ENCODE measurements at regions not wholly inside any gene's neighbourhood (a gene's known extent, or its start where the extent isn't known, plus 50 kb on each side); places are given as distances from the start of the nearest gene placed in this dataset.

- no peak for TF ChIP-seq SMC3 (IDR thresholded peaks at IDR 0.05; ENCODE audit: low read depth, low read length)
- TF ChIP-seq PBX3 (IDR thresholded peaks at IDR 0.05) = no peak
- TF ChIP-seq, protein P1, sequence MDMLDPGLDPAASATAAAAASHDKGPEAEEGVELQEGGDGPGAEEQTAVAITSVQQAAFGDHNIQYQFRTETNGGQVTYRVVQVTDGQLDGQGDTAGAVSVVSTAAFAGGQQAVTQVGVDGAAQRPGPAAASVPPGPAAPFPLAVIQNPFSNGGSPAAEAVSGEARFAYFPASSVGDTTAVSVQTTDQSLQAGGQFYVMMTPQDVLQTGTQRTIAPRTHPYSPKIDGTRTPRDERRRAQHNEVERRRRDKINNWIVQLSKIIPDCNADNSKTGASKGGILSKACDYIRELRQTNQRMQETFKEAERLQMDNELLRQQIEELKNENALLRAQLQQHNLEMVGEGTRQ (IDR thresholded peaks at IDR 0.05; ENCODE audit: borderline replicate concordance, low read depth, low read length) = no peak
Observed at GRCh38 chr15:91599261-91599660, 254.2 kb upstream of the SLCO3A1 start (continued).

GRCh38 chr15:91603384-91604080 lies 250.0 kb upstream of the SLCO3A1 start:
- H3K27ac ChIP-seq (ENCODE audit: low read depth in 2 of 2, low read length in 1 of 2) = no peak overlapping the region
- H3K9ac ChIP-seq = no peak overlapping the region
- no peak for TF ChIP-seq NRF1 (IDR thresholded peaks at IDR 0.05; ENCODE audit: low read depth, low read length)
- TF ChIP-seq, protein P2, sequence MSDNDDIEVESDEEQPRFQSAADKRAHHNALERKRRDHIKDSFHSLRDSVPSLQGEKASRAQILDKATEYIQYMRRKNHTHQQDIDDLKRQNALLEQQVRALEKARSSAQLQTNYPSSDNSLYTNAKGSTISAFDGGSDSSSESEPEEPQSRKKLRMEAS (IDR thresholded peaks at IDR 0.05; ENCODE audit: low read depth) = no peak
- TF ChIP-seq REST (IDR thresholded peaks at IDR 0.05; ENCODE audit: low read depth, low read length) = no peak
- no peak for TF ChIP-seq CTCF (IDR thresholded peaks at IDR 0.05)
- no peak for TF ChIP-seq GABPA (IDR thresholded peaks at IDR 0.05; ENCODE audit: low read depth)
- TF ChIP-seq SMC3 (IDR thresholded peaks at IDR 0.05; ENCODE audit: low read depth, low read length) = no peak
- TF ChIP-seq EZH2phosphoT487 (IDR thresholded peaks at IDR 0.05; ENCODE audit: borderline replicate concordance, low read depth) = no peak
- TF ChIP-seq EP300 (IDR thresholded peaks at IDR 0.05; ENCODE audit: borderline replicate concordance in 1 of 2, low read depth in 1 of 2, low read length in 1 of 2) = no peak
- no peak for TF ChIP-seq PBX3 (IDR thresholded peaks at IDR 0.05)
- TF ChIP-seq RCOR1 (IDR thresholded peaks at IDR 0.05; ENCODE audit: low read length) = no peak
- H2AFZ ChIP-seq (ENCODE audit: low read depth) = no peak overlapping the region
- no peak overlapping the region for H3K4me2 ChIP-seq
- CTCF ChIA-PET = interaction anchor here (1.3 to 1.8 kb wide), 3 partner anchors 23 to 103 kb away, joined by 3 to 4 read pairs (median 3); no protein-coding TSS in a partner anchor
- no peaks in the 10 kb centered on the region for H3K79me2 ChIP-seq (ENCODE audit: insufficient read depth)
- H4K20me1 ChIP-seq (ENCODE audit: insufficient read depth) = no peaks in the 10 kb centered on the region
- peaks cover 0 to 3% of the 10 kb centered on the region in 2 experiments; a peak in 1 of 4 replicates for H3K4me1 ChIP-seq (ENCODE audit: control insufficient read depth in 1 of 2, insufficient read depth in 2 of 2, low read depth in 1 of 2, low read length in 1 of 2)
- H3K9me3 ChIP-seq = no peaks in the 10 kb centered on the region
- no peaks in the 10 kb centered on the region for H3F3A ChIP-seq (replicated peaks; ENCODE audit: insufficient read depth)
- WGBS (ENCODE audit: low lambda C conversion rate) = 28% methylated on average over 4 of the region's 4 CpGs
- DNase-seq = no peak
- H3K4me3 ChIP-seq (ENCODE audit: low read depth in 2 of 2, low read length in 1 of 2) = no peak overlapping the region
- no peaks in the 10 kb centered on the region for H3K9me2 ChIP-seq
- POLR2A ChIA-PET = no interaction called here
- H3K36me3 ChIP-seq (replicated peaks in 1 of 2; ENCODE audit: control insufficient read depth in 1 of 2, insufficient read depth in 2 of 2, low read length in 1 of 2) = no peaks in the 10 kb centered on the region
- H3K27me3 ChIP-seq (ENCODE audit: insufficient read depth) = no peaks in the 10 kb centered on the region
